Mesendoderm (in vitro differentiated cells): ENCODE measurements at regions not wholly inside any gene's neighbourhood (a gene's known extent, or its start where the extent isn't known, plus 50 kb on each side); places are given as distances from the start of the nearest gene placed in this dataset.

Experiments used
- DNase-seq: peaks from one replicate; pipeline ENCODE4 v3.0.0; 2013
- H2AK5ac ChIP-seq: 2 replicates; pipeline ENCODE4 v1.6.1; 2013; ENCODE audit warnings: low read length, inconsistent platforms
- H2BK120ac ChIP-seq: 2 replicates; pipeline ENCODE4 v1.6.1; 2013; ENCODE audit warnings: low read depth, mild to moderate bottlenecking, low read length, moderate library complexity, mixed read lengths
- H2BK15ac ChIP-seq: replicated peaks from 2 replicates; pipeline ENCODE4 v1.6.1; 2013; ENCODE audit warnings: low read depth, mild to moderate bottlenecking, moderate library complexity
- H2BK5ac ChIP-seq: 2 replicates; pipeline ENCODE4 v1.6.1; 2013; ENCODE audit warnings: low read length, inconsistent platforms
- H3K18ac ChIP-seq: 2 replicates; pipeline ENCODE4 v1.6.1; 2013; ENCODE audit warnings: mild to moderate bottlenecking, low read length, mixed read lengths
- H3K23ac ChIP-seq: one replicate; pipeline ENCODE4 v1.6.1; 2013; ENCODE audit warnings: low read length
- H3K27ac ChIP-seq: 2 replicates; pipeline ENCODE4 v1.5.1; 2013; ENCODE audit warnings: low read depth, mild to moderate bottlenecking, inconsistent platforms, low read length, moderate library complexity
- H3K27me3 ChIP-seq: 2 replicates; pipeline ENCODE4 v1.6.1; 2013; ENCODE audit warnings: low read length, control low read depth, mild to moderate bottlenecking, inconsistent platforms; ENCODE audit not compliant: insufficient read depth, poor library complexity
- H3K36me3 ChIP-seq: 2 replicates; pipeline ENCODE4 v1.6.1; 2013; ENCODE audit warnings: low read length, inconsistent platforms; ENCODE audit not compliant: control insufficient read depth, insufficient read depth
- H3K4ac ChIP-seq: one replicate; pipeline ENCODE4 v1.6.1; 2013; ENCODE audit warnings: low read depth, mild to moderate bottlenecking, low read length, moderate library complexity
- H3K4me1 ChIP-seq: 2 replicates; pipeline ENCODE4 v1.6.1; 2013; ENCODE audit warnings: low read depth, low read length, inconsistent platforms; ENCODE audit not compliant: control insufficient read depth
- H3K4me2 ChIP-seq: 2 replicates; pipeline ENCODE4 v1.6.1; 2013; ENCODE audit warnings: low read length
- H3K4me3 ChIP-seq: 2 replicates; pipeline ENCODE4 v1.5.1; 2013; ENCODE audit warnings: mild to moderate bottlenecking, low read length
- H3K56ac ChIP-seq: one replicate; pipeline ENCODE4 v1.6.1; 2013; ENCODE audit warnings: low read length
- H3K79me1 ChIP-seq: 2 replicates; pipeline ENCODE4 v1.6.1; 2013; ENCODE audit warnings: low read length, inconsistent platforms
- H3K79me2 ChIP-seq: 2 replicates; pipeline ENCODE4 v1.6.1; 2013; ENCODE audit warnings: mild to moderate bottlenecking, low read length; ENCODE audit not compliant: control insufficient read depth, insufficient read depth
- H3K9ac ChIP-seq: 2 replicates; pipeline ENCODE4 v1.6.1; 2013; ENCODE audit warnings: low read length, inconsistent platforms
- H4K5ac ChIP-seq: one replicate; pipeline ENCODE4 v1.6.1; 2013; ENCODE audit warnings: low read length
- H4K8ac ChIP-seq: one replicate; pipeline ENCODE4 v1.6.1; 2013; ENCODE audit warnings: low read depth, mild to moderate bottlenecking, control low read depth, low read length, moderate library complexity
- WGBS: extraction: QIAGEN DNeasy Blood & Tissue Kit; methylation state at CpG from one replicate; pipeline ENCODE4 v1.1.7; 2013; ENCODE audit warnings: low lambda C conversion rate, missing lambda C conversion rate; ENCODE audit not compliant: insufficient coverage; ENCODE audit errors: extremely low coverage; 5-methylcytosine and 5-hydroxymethylcytosine counted together

DNA sequence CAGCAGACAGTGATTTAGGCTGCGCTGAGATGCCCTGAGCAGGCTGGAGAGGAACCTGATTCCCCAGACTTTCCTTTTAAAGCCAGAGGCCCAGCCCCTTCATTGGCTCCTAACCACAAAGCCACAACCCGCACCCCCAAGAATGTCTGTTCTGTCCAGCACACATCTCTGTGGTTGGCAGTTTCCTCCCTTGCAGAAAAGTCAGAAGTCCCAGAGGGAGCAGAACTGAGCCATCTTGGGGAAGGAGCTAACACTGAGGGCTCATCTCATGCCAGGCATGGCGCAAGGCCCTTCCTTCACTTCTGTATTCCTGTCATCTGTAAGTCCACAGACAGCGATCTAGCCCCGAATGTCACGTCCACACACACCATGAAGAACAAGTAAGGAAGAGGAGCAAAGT is 97.1 kb upstream of the SYT13 start:
- WGBS, result no CpG with 5 or more reads among the region's 6 CpGs
- Histone ChIP-seq H3K4ac (no peak overlapping the region), H3K27ac (no peak overlapping the region), H3K27me3 (no peaks in the 10 kb centered on the region), H4K5ac (no peak overlapping the region), H4K8ac (no peak overlapping the region), H3K79me1 (no peaks in the 10 kb centered on the region), H3K23ac (no peak overlapping the region), H3K79me2 (no peaks in the 10 kb centered on the region), H3K4me2 (no peak overlapping the region), H3K4me1 (no peaks in the 10 kb centered on the region), H3K36me3 (no peaks in the 10 kb centered on the region), H2BK120ac (no peak overlapping the region), H2BK15ac (no peak overlapping the region), H2BK5ac (no peak overlapping the region), H2AK5ac (no peak overlapping the region), H3K56ac (no peak overlapping the region), H3K18ac (no peak overlapping the region), H3K9ac (no peak overlapping the region), H3K4me3 (no peak overlapping the region)
- DNase-seq, result no peak

- H3K23ac ChIP-seq, result no peak overlapping the region
- WGBS, result no CpG with 5 or more reads among the region's 7 CpGs
- no peak overlapping the region for H2BK15ac ChIP-seq
- H4K5ac ChIP-seq, result no peak overlapping the region
- no peak for DNase-seq
- H3K4ac ChIP-seq, result no peak overlapping the region
- no peak overlapping the region for H2AK5ac ChIP-seq
- no peaks in the 10 kb centered on the region for H3K79me1 ChIP-seq
- no peak overlapping the region for H3K4me3 ChIP-seq
- no peak overlapping the region for H3K27ac ChIP-seq
- H3K4me2 ChIP-seq, result no peak overlapping the region
- no peak overlapping the region for H2BK5ac ChIP-seq
- H3K79me2 ChIP-seq, result no peaks in the 10 kb centered on the region
- H3K56ac ChIP-seq, result no peak overlapping the region
- H3K27me3 ChIP-seq, result no peaks in the 10 kb centered on the region
- no peak overlapping the region for H3K18ac ChIP-seq
- H3K4me1 ChIP-seq, result no peaks in the 10 kb centered on the region
- H4K8ac ChIP-seq, result no peak overlapping the region
- no peak overlapping the region for H3K9ac ChIP-seq
- no peaks in the 10 kb centered on the region for H3K36me3 ChIP-seq
- H2BK120ac ChIP-seq, result no peak overlapping the region
These were observed 96.2 kb upstream of the SYT13 start for GRCh38 chr11:45382133-45382878.

DNA sequence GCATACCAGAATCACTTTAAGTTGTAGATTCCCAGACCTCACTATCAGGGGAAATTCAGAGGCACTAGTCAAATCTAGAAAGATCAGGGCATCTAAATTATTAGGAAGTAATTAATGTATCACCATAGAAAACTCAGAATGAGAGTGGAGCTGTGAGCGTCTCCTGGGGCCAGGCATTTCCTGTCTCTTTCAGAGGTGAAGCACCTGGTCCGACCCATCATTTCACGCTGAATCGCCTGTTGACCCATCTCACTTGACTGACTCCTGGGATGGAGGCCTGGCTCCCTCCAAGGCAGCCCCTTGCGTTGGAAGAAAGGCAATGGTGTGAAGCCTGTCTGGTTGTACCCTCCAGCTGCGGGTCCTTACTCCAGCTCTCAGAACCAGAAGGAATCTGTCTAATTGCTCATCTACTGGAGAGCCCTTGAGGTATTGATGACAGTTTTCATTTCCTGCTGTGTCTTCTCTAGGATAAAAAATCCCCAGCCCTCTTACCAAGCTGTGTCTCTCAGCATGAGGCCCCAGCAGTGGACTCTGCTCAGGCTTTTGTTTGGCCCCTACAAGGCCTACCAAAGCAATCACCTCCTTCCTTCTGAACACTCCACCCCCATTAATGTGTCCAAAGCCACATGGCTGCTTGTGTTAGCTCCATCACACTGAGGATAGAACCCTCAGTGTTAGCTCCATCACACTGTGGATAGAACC is 93.2 kb upstream of the SYT13 start:
- no peak overlapping the region for H3K27ac ChIP-seq
- whole genome bisulfite sequencing, result no CpG with 5 or more reads among the region's 6 CpGs
- peak; percentile 18 for DNase-seq
- H4K8ac ChIP-seq, result no peak overlapping the region
- no peak overlapping the region for H3K18ac ChIP-seq
- no peaks in the 10 kb centered on the region for H3K36me3 ChIP-seq
- no peaks in the 10 kb centered on the region for H3K4me1 ChIP-seq
- H3K4me2 ChIP-seq, result no peak overlapping the region
- H3K27me3 ChIP-seq, result no peaks in the 10 kb centered on the region
- H2BK5ac ChIP-seq, result no peak overlapping the region
- H2BK120ac ChIP-seq, result no peak overlapping the region
- H2BK15ac ChIP-seq, result no peak overlapping the region
- no peak overlapping the region for H3K4ac ChIP-seq
- H4K5ac ChIP-seq, result no peak overlapping the region
- H3K56ac ChIP-seq, result no peak overlapping the region
- H3K79me1 ChIP-seq, result no peaks in the 10 kb centered on the region
- no peak overlapping the region for H3K9ac ChIP-seq
- no peak overlapping the region for H3K4me3 ChIP-seq
- H3K79me2 ChIP-seq, result no peaks in the 10 kb centered on the region
- H2AK5ac ChIP-seq, result no peak overlapping the region
- no peak overlapping the region for H3K23ac ChIP-seq

DNA sequence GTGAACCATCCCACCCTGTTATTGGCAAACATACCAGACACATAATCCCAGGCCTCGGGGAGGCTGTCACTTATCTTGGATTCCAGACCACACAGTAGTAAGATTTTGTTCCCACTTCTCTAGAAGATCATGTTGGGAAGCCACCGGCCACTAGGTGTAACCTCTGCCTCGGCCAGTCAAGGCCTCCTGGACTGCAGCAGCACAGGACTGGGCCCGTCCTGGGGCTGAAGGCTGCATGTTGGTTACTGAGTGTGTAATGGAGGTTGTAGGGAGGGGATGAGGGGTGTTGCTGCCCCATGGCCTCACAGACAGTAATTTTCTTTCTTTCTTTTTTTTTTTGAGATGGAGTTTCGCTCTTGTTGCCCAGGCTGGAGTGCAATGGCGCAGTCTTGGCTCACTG is 92.4 kb upstream of the SYT13 start:
- Histone ChIP-seq H2BK15ac (no peak overlapping the region), H3K23ac (no peak overlapping the region), H3K4me1 (no peaks in the 10 kb centered on the region), H3K9ac (no peak overlapping the region), H3K79me2 (no peaks in the 10 kb centered on the region), H3K56ac (no peak overlapping the region), H2BK5ac (no peak overlapping the region), H3K18ac (no peak overlapping the region), H3K4me3 (no peak overlapping the region), H2AK5ac (no peak overlapping the region), H3K36me3 (no peaks in the 10 kb centered on the region), H3K4ac (no peak overlapping the region), H2BK120ac (no peak overlapping the region), H4K5ac (no peak overlapping the region), H3K4me2 (no peak overlapping the region), H3K27ac (no peak overlapping the region), H3K79me1 (no peaks in the 10 kb centered on the region), H3K27me3 (no peaks in the 10 kb centered on the region), H4K8ac (no peak overlapping the region)
- no peak for DNase-seq
- no CpG with 5 or more reads among the region's 6 CpGs for WGBS

GRCh38 chr11:45374653-45375059 is 88.5 kb upstream of the SYT13 start:
- Histone ChIP-seq H4K8ac (no peak overlapping the region), H3K27me3 (no peaks in the 10 kb centered on the region), H3K9ac (no peak overlapping the region), H3K4me3 (no peak overlapping the region), H3K79me2 (no peaks in the 10 kb centered on the region), H3K4ac (no peak overlapping the region), H3K4me2 (no peak overlapping the region), H4K5ac (no peak overlapping the region), H3K27ac (no peak overlapping the region), H2AK5ac (no peak overlapping the region), H3K4me1 (no peaks in the 10 kb centered on the region), H3K79me1 (no peaks in the 10 kb centered on the region), H3K18ac (no peak overlapping the region), H2BK5ac (no peak overlapping the region), H3K56ac (no peak overlapping the region), H2BK15ac (no peak overlapping the region), H3K36me3 (no peaks in the 10 kb centered on the region), H3K23ac (no peak overlapping the region), H2BK120ac (no peak overlapping the region)
- peak; percentile 46 for DNase-seq
- no CpG with 5 or more reads among the region's 5 CpGs for WGBS
